ENCODE measurements at regions not wholly inside any gene's neighbourhood (a gene's known extent, or its start where the extent isn't known, plus 50 kb on each side); places are given as distances from the start of the nearest gene placed in this dataset.

DNA sequence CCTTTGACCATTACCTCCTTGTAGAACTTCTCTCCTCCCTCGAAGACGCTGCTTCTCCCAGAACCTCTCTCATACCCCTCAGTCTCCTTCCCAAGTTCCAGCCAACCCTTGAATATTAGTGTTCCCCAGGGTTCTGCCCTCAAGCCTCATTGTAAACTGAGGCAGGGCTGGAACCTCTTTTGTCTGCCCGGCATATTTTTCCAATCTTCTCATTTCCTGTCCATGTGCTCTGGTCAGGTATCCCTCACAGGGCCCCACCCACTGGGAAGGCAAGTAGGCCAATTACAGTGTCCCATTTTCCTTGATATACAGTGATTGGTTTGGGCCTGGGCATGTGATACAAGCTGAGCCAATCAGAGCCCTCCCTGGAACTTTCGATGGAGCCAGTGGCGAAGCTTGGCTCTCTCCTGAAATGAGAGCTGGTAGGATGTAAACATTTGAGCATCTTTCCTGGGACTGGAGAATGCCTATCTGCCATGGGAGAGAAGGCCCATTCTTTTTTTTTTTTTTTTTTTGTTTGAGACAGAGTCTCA lies 57.1 kb upstream of the ID3 start:
- TF ChIP-seq, protein P1, sequence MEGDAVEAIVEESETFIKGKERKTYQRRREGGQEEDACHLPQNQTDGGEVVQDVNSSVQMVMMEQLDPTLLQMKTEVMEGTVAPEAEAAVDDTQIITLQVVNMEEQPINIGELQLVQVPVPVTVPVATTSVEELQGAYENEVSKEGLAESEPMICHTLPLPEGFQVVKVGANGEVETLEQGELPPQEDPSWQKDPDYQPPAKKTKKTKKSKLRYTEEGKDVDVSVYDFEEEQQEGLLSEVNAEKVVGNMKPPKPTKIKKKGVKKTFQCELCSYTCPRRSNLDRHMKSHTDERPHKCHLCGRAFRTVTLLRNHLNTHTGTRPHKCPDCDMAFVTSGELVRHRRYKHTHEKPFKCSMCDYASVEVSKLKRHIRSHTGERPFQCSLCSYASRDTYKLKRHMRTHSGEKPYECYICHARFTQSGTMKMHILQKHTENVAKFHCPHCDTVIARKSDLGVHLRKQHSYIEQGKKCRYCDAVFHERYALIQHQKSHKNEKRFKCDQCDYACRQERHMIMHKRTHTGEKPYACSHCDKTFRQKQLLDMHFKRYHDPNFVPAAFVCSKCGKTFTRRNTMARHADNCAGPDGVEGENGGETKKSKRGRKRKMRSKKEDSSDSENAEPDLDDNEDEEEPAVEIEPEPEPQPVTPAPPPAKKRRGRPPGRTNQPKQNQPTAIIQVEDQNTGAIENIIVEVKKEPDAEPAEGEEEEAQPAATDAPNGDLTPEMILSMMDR (conservative IDR thresholded peaks at IDR 0.05; ENCODE audit: low read depth) = no peak
- ChIA-PET POLR2A (ENCODE audit: low non-redundant PET) (no interaction called here), CTCF (interaction anchor here (1.0 kb wide), 1 partner anchor 71 kb away, joined by 3 read pairs; no protein-coding TSS in a partner anchor)
- no peak for DNase-seq (ENCODE audit: low spot score)
- H3K27ac ChIP-seq = no peak overlapping the region

GRCh38 chr1:23615852-23616251 lies 56.6 kb upstream of the ID3 start:
- POLR2A ChIA-PET (ENCODE audit: low non-redundant PET) = no interaction called here
- DNase-seq (ENCODE audit: low spot score) = no peak
- no peak overlapping the region for H3K27ac ChIP-seq
- TF ChIP-seq, protein P1 (conservative IDR thresholded peaks at IDR 0.05; ENCODE audit: low read depth) = no peak
- CTCF ChIA-PET = no interaction called here

- no peak overlapping the region for H3K27ac ChIP-seq
- TF ChIP-seq, protein P1 (conservative IDR thresholded peaks at IDR 0.05; ENCODE audit: low read depth) = no peak
- ChIA-PET POLR2A (ENCODE audit: low non-redundant PET) (no interaction called here), CTCF (no interaction called here)
- no peak for DNase-seq (ENCODE audit: low spot score)
Measured at GRCh38 chr1:23615423-23615822, 56.1 kb upstream of the ID3 start.

DNA sequence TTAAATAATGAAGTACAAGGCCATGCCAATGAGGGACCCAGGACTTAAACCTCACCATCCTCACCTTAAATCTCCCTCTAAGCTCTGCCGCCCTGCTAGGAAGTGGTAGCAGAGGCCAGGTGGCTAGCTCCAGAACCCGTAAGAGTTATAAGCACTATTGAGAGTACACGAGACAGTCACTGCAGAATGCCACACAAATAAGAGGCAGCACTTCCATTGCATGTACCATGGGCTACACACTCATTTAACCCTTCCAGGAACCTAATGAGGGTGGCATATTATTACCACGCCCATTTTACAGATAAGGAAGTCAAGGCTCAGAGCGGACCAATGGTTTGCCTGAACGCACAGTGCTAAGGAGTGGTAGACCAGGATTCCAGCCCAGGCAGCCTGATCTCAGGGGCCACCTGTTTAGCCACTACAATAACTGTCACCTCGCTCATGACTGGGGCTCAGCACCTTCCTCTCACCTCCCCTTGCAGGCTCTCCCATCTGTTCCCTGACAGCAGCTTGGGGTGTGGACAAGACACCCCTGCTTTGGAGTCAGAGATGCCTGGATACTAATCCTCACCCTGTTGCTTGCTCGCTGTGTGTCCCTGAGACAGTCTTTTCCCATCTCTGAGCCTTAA lies 54.8 kb upstream of the ID3 start:
- TF ChIP-seq, protein P1 (conservative IDR thresholded peaks at IDR 0.05; ENCODE audit: low read depth) = no peak
- no peak for DNase-seq (ENCODE audit: low spot score)
- no peak overlapping the region for H3K27ac ChIP-seq
- CTCF ChIA-PET = no interaction called here
- POLR2A ChIA-PET (ENCODE audit: low non-redundant PET) = no interaction called here

GRCh38 chr1:23613191-23614031 lies 54.1 kb upstream of the ID3 start:
- CTCF ChIA-PET = no interaction called here
- no peak for DNase-seq (ENCODE audit: low spot score)
- no peak overlapping the region for H3K27ac ChIP-seq
- POLR2A ChIA-PET (ENCODE audit: low non-redundant PET) = no interaction called here
- TF ChIP-seq, protein P1 (conservative IDR thresholded peaks at IDR 0.05; ENCODE audit: low read depth) = no peak

DNA sequence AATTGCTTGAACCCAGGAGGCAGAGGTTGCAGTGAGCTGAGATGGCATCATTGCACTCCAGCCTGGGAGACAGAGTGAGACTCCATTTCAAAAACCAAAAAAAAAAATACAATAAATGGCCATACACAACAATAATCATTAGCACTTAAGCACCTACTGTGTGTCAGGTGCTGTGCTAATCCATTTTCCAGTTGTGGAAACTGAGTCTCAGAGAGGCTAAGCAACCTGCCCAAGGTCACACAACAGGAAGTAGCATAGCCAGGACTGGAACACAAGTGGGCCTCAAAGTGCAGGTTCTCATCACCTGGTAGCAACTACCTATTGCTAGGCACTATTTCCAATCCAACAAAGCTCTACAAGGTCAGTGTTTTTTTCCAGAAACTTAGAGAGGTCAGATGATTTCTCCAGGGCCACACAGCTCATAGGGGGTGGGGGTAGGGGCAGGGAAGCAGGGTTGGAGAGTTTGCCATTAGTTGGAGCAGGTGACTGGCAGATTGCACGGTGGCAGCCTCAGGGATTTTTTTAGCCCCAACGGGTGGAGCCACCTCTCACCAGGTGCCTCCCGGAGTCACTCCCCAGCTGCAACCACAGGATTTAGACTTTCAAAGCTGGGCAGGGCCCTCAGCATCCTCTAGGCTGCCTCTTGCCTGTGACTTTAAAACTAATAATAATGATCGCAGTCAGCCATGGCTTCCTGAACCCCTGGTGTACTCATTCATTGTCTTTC lies 52.5 kb upstream of the ID3 start:
- no peak for DNase-seq (ENCODE audit: low spot score)
- TF ChIP-seq, protein P1 (conservative IDR thresholded peaks at IDR 0.05; ENCODE audit: low read depth) = no peak
- no peak overlapping the region for H3K27ac ChIP-seq
- ChIA-PET CTCF (interaction anchor here (0.6 to 0.7 kb wide), 2 partner anchors 46 to 1181 kb away, joined by 3 to 12 read pairs; no protein-coding TSS in a partner anchor), POLR2A (ENCODE audit: low non-redundant PET) (no interaction called here)

All from RWPE1 (cell line).